ENCODE measurements at regions not wholly inside any gene's neighbourhood (a gene's known extent, or its start where the extent isn't known, plus 50 kb on each side); places are given as distances from the start of the nearest gene placed in this dataset.
"Not testable (repeated sequence)": the region's sequence is repeated elsewhere in the genome, so short reads cannot be mapped to it uniquely, and the experiment has no call there.

- Mint-ChIP-seq H3K9me3 (peaks cover 36% of the 10 kb centered on the region), H3K27me3 (ENCODE audit: low read depth) (no peaks in the 10 kb centered on the region), H3K4me3 (no peak overlapping the region), H3K36me3 (ENCODE audit: low read depth) (peaks cover 22% of the 10 kb centered on the region), H3K27ac (no peak overlapping the region), H3K4me1 (ENCODE audit: low read depth) (peaks cover 6% of the 10 kb centered on the region)
Measured at GRCh38 chr19:20422216-20423205, 143.1 kb downstream of the ZNF737 start.

DNA sequence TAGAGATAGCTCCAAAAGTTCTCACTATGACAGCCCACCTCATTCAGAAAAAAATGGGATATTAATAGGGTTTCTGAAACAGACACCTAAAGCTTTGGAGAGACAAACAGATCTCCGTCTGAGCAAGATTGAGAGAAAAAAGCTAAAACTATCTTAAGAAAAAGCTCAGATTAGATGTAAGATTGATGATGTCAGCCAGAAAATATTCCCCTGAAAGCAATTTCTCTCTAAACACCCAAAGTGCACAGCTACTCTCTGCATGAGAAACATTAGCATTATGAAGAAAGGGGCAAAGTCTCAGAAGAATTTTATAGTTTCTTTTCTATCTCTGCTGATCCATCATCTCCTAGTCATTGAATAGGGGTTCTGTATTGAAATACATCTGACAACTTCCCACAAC is 148.9 kb downstream of the ZNF737 start:
- peaks cover 37% of the 10 kb centered on the region for H3K9me3 Mint-ChIP-seq
- H3K27ac Mint-ChIP-seq = no peak overlapping the region
- H3K36me3 Mint-ChIP-seq (ENCODE audit: low read depth) = peaks cover 32% of the 10 kb centered on the region
- H3K27me3 Mint-ChIP-seq (ENCODE audit: low read depth) = no peaks in the 10 kb centered on the region
- no peaks in the 10 kb centered on the region for H3K4me1 Mint-ChIP-seq (ENCODE audit: low read depth)
- H3K4me3 Mint-ChIP-seq = no peak overlapping the region

- Mint-ChIP-seq H3K4me3 (no peak overlapping the region), H3K9me3 (peaks cover 38% of the 10 kb centered on the region), H3K4me1 (ENCODE audit: low read depth) (no peaks in the 10 kb centered on the region), H3K36me3 (ENCODE audit: low read depth) (peaks cover 24% of the 10 kb centered on the region), H3K27me3 (ENCODE audit: low read depth) (no peaks in the 10 kb centered on the region), H3K27ac (no peak overlapping the region)
Measured at GRCh38 chr19:20414120-20414519, 151.5 kb downstream of the ZNF737 start.

DNA sequence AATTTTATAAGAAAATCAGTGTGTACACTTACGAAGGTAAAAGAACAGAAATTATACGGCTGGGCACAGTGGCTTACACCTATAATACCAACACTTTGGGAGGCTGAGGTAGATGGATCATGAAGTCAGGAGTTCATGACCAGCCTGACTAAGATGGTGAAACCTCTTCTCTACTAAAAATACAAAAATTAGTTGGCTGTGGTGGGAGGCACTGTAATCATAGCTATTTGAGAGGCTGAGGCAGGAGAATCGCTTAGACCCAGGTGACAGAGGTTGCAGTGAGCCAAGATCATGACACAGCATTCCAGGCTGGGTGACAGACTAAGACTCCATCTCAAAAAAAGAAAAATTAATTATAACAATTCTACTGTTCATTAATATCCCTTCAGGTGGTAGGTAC is 151.9 kb downstream of the ZNF737 start:
- peaks cover 25% of the 10 kb centered on the region for H3K36me3 Mint-ChIP-seq (ENCODE audit: low read depth)
- no peak overlapping the region for H3K4me3 Mint-ChIP-seq
- H3K27me3 Mint-ChIP-seq (ENCODE audit: low read depth) = no peaks in the 10 kb centered on the region
- H3K4me1 Mint-ChIP-seq (ENCODE audit: low read depth) = no peaks in the 10 kb centered on the region
- peaks cover 40% of the 10 kb centered on the region for H3K9me3 Mint-ChIP-seq
- no peak overlapping the region for H3K27ac Mint-ChIP-seq

DNA sequence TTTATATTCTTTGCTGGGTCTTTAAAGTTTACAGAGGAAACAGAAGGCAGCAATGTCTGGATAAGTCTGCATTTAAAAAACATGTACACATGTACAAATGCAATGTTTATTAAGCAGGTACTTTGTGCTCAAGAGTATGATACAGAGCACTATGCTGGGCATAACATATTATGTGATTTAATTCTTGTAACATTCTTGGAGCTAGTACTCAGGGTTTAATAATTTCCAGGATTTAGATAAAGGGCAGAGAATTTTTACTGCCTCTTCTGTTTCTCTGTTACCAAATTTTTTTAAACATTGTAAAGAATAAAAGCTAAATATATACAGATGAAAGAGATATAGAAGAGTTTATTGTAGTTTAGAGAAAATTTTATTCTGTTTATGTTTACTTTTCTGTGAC is 152.7 kb downstream of the ZNF737 start:
- no peak overlapping the region for H3K4me3 Mint-ChIP-seq
- peaks cover 31% of the 10 kb centered on the region for H3K36me3 Mint-ChIP-seq (ENCODE audit: low read depth)
- peaks cover 46% of the 10 kb centered on the region for H3K9me3 Mint-ChIP-seq
- no peak overlapping the region for H3K27ac Mint-ChIP-seq
- no peaks in the 10 kb centered on the region for H3K4me1 Mint-ChIP-seq (ENCODE audit: low read depth)
- no peaks in the 10 kb centered on the region for H3K27me3 Mint-ChIP-seq (ENCODE audit: low read depth)

- peaks cover 17% of the 10 kb centered on the region for H3K36me3 Mint-ChIP-seq (ENCODE audit: low read depth)
- peaks cover 49% of the 10 kb centered on the region for H3K9me3 Mint-ChIP-seq
- H3K27me3 Mint-ChIP-seq (ENCODE audit: low read depth) = no peaks in the 10 kb centered on the region
- no peak overlapping the region for H3K4me3 Mint-ChIP-seq
- no peak overlapping the region for H3K27ac Mint-ChIP-seq
- no peaks in the 10 kb centered on the region for H3K4me1 Mint-ChIP-seq (ENCODE audit: low read depth)
Measured at GRCh38 chr19:20397292-20397691, 168.3 kb downstream of the ZNF737 start.

DNA sequence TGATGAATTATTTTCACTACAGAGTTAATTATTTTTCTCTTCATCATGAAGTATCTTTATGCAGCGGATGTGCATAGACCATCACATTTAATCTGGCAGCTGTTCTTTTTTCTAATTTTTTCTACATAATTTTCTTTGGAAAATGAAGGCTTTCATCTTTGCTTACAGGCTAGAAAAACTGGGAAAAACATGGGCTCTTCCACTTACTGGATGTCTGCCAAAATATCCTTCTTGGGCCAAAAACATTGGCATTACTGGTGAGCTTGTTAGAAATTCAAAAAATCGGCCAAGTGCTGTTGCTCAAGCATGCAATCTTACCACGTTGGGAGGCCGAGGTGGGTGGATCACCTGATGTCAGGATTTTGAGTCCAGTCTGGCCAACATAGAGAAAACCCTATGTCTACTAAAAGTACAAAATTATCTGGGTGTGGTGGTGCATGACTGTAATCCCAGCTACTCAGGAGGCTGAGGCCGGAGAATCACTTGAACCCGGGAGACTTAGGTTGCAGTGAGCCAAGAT is 176.8 kb downstream of the ZNF737 start:
- H3K9me3 Mint-ChIP-seq = peaks cover 63% of the 10 kb centered on the region
- H3K27me3 Mint-ChIP-seq (ENCODE audit: low read depth) = no peaks in the 10 kb centered on the region
- no peaks in the 10 kb centered on the region for H3K4me1 Mint-ChIP-seq (ENCODE audit: low read depth)
- peaks cover 3% of the 10 kb centered on the region for H3K36me3 Mint-ChIP-seq (ENCODE audit: low read depth)
- H3K27ac Mint-ChIP-seq = no peak overlapping the region
- H3K4me3 Mint-ChIP-seq = no peak overlapping the region

DNA sequence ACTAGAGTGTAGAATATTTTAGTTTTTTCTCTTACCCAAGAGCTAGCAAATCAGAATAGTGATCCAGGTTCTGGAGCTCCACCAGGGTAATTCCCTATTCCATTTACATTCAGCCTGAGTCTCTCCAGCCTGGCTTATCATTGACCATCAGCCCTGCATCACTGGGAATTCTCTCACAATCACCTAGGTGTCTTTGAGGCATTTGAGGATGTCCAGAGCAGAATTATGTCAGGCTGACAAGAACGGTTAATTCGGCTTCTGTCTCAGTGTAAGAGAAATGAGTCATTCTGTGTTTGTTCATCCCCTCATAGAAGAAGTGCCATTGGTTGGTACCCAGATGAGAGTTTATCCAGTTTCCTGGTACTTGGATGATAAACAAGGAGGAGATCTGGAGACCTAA is 180.5 kb downstream of the ZNF737 start:
- no peaks in the 10 kb centered on the region for H3K4me1 Mint-ChIP-seq (ENCODE audit: low read depth)
- peaks cover 62% of the 10 kb centered on the region for H3K9me3 Mint-ChIP-seq
- no peak overlapping the region for H3K4me3 Mint-ChIP-seq
- no peaks in the 10 kb centered on the region for H3K36me3 Mint-ChIP-seq (ENCODE audit: low read depth)
- H3K27me3 Mint-ChIP-seq (ENCODE audit: low read depth) = no peaks in the 10 kb centered on the region
- no peak overlapping the region for H3K27ac Mint-ChIP-seq

GRCh38 chr19:20371911-20372310 is 193.7 kb downstream of the ZNF737 start:
- Mint-ChIP-seq H3K36me3 (ENCODE audit: low read depth) (no peaks in the 10 kb centered on the region), H3K9me3 (peaks cover 70% of the 10 kb centered on the region), H3K27me3 (ENCODE audit: low read depth) (no peaks in the 10 kb centered on the region), H3K27ac (no peak overlapping the region), H3K4me1 (ENCODE audit: low read depth) (no peaks in the 10 kb centered on the region), H3K4me3 (no peak overlapping the region)

- H3K4me3 Mint-ChIP-seq; H3K36me3 Mint-ChIP-seq (ENCODE audit: low read depth); H3K27ac Mint-ChIP-seq; H3K27me3 Mint-ChIP-seq (ENCODE audit: low read depth); H3K4me1 Mint-ChIP-seq (ENCODE audit: low read depth): not testable (repeated sequence)
- peaks cover 72% of the 10 kb centered on the region for H3K9me3 Mint-ChIP-seq
Measured at GRCh38 chr19:20371304-20371703, 194.3 kb downstream of the ZNF737 start.

DNA sequence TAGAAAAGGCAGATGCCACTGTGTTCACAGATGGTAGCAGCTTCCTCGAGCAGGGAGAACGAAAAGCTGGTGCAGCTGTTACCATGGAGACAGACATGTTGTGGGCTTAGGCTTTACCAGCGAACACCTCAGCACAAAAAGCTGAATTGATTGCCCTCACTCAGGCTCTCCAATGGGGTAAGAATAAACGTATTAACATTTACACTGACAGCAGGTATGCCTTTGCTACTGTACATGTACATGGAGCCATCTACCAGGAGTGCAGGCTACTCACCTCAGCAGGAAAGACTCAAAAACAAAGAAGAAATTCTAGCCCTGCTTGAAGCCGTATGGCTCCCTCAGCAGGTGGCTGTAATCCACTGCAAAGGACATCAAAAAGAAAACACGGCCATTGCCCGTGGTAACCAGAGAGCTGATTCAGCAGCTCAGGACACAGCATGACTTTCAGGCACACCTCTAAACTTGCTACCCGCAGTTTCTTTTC is 197.7 kb downstream of the ZNF737 start:
- no peaks in the 10 kb centered on the region for H3K36me3 Mint-ChIP-seq (ENCODE audit: low read depth)
- H3K27me3 Mint-ChIP-seq (ENCODE audit: low read depth) = no peaks in the 10 kb centered on the region
- H3K4me3 Mint-ChIP-seq = no peak overlapping the region
- H3K27ac Mint-ChIP-seq = no peak overlapping the region
- H3K9me3 Mint-ChIP-seq = peaks cover 74% of the 10 kb centered on the region
- H3K4me1 Mint-ChIP-seq (ENCODE audit: low read depth) = no peaks in the 10 kb centered on the region

DNA sequence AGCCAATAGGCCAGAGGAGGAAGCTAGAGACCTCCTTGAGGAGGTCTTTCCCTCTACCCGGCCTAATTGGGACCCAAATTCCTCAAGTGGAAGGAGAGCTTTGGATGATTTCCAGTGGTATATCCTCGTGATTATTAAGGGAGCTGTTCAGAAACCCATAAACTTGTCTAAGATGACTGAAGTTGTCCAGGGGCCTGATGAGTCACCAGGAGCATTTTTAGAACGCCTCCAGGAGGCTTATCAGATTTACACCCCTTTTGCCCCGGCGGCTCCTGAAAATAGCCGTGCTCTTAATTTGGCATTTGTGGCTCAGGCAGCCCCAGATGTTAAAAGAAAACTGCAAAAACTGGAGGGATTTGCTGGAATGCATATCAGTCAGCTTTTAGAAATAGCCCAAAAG is 198.1 kb downstream of the ZNF486 start:
- peaks cover 76% of the 10 kb centered on the region for H3K9me3 Mint-ChIP-seq
- no peaks in the 10 kb centered on the region for H3K36me3 Mint-ChIP-seq (ENCODE audit: low read depth)
- H3K4me1 Mint-ChIP-seq (ENCODE audit: low read depth) = no peaks in the 10 kb centered on the region
- no peak overlapping the region for H3K27ac Mint-ChIP-seq
- H3K4me3 Mint-ChIP-seq = no peak overlapping the region
- no peaks in the 10 kb centered on the region for H3K27me3 Mint-ChIP-seq (ENCODE audit: low read depth)

DNA sequence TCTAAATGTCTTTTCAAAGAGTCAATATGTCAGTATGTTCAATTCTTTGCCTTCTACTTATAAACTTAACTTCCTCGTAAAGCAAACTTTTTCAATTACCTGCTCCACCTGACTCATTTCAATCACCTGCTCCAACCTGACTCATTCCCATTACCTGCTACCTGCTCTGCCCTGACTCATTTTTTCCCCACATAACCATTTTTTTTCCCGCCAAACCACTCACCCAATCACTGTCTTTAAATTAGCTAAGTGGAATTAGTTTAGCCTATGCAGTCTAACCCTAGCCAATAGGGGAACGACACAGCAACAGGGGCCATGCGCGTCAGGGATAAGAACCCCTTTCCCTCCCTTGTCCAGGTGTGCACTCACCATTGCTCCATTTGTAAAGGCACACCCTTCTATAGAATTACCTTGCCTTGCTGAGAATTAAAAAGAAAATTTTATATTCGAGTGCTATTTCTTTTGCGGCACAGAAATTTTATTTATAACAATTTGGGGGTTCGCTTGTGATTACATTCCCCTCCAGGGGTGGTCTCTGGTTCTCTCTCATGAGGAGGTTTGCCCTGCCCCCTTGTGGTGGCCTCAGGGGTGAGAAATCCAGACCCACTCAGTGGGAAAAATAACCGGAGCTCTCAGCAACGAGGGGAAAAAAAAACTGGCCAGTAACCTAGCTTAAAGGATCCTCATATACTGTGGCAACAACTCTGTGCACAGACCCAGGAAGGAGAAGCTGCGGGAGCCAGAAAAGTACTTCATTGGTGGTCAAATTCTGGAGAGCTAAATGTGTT is 193.1 kb downstream of the ZNF486 start:
- Mint-ChIP-seq H3K27me3 (ENCODE audit: low read depth) (no peaks in the 10 kb centered on the region), H3K4me1 (ENCODE audit: low read depth) (no peaks in the 10 kb centered on the region), H3K36me3 (ENCODE audit: low read depth) (no peaks in the 10 kb centered on the region), H3K4me3 (no peak overlapping the region), H3K27ac (no peak overlapping the region), H3K9me3 (peaks cover 68% of the 10 kb centered on the region)

DNA sequence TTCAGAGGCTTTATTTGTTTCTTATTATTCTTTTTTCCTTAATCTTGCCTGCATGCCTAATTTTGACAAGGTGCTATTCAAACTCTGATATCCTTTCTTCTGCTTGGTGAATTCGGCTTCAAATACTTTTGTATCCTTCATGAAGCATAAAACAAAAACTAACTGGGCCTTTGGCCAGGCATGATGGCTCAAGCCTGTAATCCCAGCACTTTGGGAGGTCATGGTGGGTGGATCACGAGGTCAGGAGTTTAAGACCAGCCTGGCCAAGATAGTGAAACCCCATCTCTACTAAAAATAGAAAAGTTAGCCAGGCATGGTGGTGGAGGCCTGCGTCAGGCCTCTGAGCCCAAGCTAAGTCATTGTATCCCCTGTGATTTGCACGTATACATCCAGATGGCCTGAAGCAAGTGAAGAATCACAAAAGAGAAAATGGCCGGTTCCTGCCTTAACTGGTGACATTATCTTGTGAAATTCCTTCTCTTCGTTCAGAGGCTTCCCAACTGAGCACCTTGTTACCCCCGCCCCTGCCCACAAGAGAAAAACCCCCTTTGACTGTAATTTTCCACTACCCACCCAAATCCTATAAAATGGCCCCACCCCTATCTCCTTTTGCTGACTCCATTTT is 191.9 kb downstream of the ZNF486 start:
- not testable (repeated sequence) for H3K4me3 Mint-ChIP-seq; H3K4me1 Mint-ChIP-seq (ENCODE audit: low read depth); H3K27ac Mint-ChIP-seq; H3K36me3 Mint-ChIP-seq (ENCODE audit: low read depth); H3K27me3 Mint-ChIP-seq (ENCODE audit: low read depth)
- H3K9me3 Mint-ChIP-seq = peaks cover 65% of the 10 kb centered on the region
